ENCODE measurements at regions not wholly inside any gene's neighbourhood (a gene's known extent, or its start where the extent isn't known, plus 50 kb on each side); places are given as distances from the start of the nearest gene placed in this dataset.
"Not testable (repeated sequence)": the region's sequence is repeated elsewhere in the genome, so short reads cannot be mapped to it uniquely, and the experiment has no call there.

GRCh38 chr10:83516788-83517187, 622.5 kb upstream of the GHITM start:
- no peak for DNase-seq

- DNase-seq = no peak
These were observed 621.9 kb upstream of the GHITM start for GRCh38 chr10:83517456-83517855.

GRCh38 chr10:83518779-83519178, 620.5 kb upstream of the GHITM start:
- no peak for DNase-seq

GRCh38 chr10:83520386-83520785, 618.9 kb upstream of the GHITM start:
- not testable (repeated sequence) for DNase-seq

- DNase-seq = no peak
These were observed 616.9 kb upstream of the GHITM start for GRCh38 chr10:83522456-83522855.

GRCh38 chr10:83522881-83523386, 616.4 kb upstream of the GHITM start:
- DNase-seq = no peak

GRCh38 chr10:83527934-83528333, 611.4 kb upstream of the GHITM start:
- DNase-seq = no peak

GRCh38 chr10:83533290-83533689, 606.0 kb upstream of the GHITM start:
- no peak for DNase-seq

GRCh38 chr10:83536426-83536825, 602.9 kb upstream of the GHITM start:
- DNase-seq = no peak

- DNase-seq = no peak
These were observed 601.3 kb upstream of the GHITM start for GRCh38 chr10:83538047-83538446.

GRCh38 chr10:83539528-83540308, 599.6 kb upstream of the GHITM start:
- no peak for DNase-seq

- no peak for DNase-seq
These were observed 598.3 kb upstream of the GHITM start for GRCh38 chr10:83541046-83541445.

GRCh38 chr10:83542774-83543411, 596.4 kb upstream of the GHITM start:
- DNase-seq = no peak

GRCh38 chr10:83543691-83544462, 595.4 kb upstream of the GHITM start:
- DNase-seq = no peak

GRCh38 chr10:83545901-83546391, 593.4 kb upstream of the GHITM start:
- no peak for DNase-seq

GRCh38 chr10:83551190-83551589, 588.1 kb upstream of the GHITM start:
- DNase-seq = not testable (repeated sequence)

- DNase-seq = no peak
These were observed 585.9 kb upstream of the GHITM start for GRCh38 chr10:83553366-83553765.

- no peak for DNase-seq
These were observed 584.0 kb upstream of the GHITM start for GRCh38 chr10:83555264-83555663.

GRCh38 chr10:83562381-83562780, 576.9 kb upstream of the GHITM start:
- no peak for DNase-seq

GRCh38 chr10:83564889-83565588, 574.3 kb upstream of the GHITM start:
- no peak for DNase-seq

GRCh38 chr10:83572036-83572435, 567.3 kb upstream of the GHITM start:
- no peak for DNase-seq

- DNase-seq = no peak
These were observed 564.5 kb upstream of the GHITM start for GRCh38 chr10:83574770-83575169.
